ENCODE measurements at regions not wholly inside any gene's neighbourhood (a gene's known extent, or its start where the extent isn't known, plus 50 kb on each side); places are given as distances from the start of the nearest gene placed in this dataset.

DNA sequence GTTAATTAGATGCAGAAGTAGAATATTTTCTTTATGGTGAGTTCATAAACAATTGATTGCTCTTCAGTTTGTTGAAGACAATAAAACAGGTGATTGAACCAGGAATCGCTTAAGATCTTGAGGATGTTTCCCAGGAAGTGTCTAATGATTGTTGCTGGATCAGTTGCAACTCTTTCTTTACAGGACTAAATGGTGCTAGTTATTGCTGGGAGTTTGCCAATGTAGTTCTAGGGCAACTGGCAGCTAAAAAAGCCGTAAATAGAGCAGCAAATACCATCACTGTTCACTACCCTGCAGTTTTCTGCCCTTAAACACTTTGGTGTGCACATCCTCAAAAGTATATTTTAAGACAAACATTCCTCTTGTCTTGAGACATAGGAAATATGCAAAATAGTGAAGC, 119.2 kb upstream of the ANK3 start:
- TF ChIP-seq, protein P1, sequence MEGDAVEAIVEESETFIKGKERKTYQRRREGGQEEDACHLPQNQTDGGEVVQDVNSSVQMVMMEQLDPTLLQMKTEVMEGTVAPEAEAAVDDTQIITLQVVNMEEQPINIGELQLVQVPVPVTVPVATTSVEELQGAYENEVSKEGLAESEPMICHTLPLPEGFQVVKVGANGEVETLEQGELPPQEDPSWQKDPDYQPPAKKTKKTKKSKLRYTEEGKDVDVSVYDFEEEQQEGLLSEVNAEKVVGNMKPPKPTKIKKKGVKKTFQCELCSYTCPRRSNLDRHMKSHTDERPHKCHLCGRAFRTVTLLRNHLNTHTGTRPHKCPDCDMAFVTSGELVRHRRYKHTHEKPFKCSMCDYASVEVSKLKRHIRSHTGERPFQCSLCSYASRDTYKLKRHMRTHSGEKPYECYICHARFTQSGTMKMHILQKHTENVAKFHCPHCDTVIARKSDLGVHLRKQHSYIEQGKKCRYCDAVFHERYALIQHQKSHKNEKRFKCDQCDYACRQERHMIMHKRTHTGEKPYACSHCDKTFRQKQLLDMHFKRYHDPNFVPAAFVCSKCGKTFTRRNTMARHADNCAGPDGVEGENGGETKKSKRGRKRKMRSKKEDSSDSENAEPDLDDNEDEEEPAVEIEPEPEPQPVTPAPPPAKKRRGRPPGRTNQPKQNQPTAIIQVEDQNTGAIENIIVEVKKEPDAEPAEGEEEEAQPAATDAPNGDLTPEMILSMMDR (IDR thresholded peaks at IDR 0.05; ENCODE audit: low read depth, low read length, missing input control), result no peak
- TF ChIP-seq, protein P2, sequence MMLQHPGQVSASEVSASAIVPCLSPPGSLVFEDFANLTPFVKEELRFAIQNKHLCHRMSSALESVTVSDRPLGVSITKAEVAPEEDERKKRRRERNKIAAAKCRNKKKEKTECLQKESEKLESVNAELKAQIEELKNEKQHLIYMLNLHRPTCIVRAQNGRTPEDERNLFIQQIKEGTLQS (IDR thresholded peaks at IDR 0.05), result no peak

Measured in liver (tissue), 3 donors.